Ovary (tissue), 7 donors: ENCODE measurements at regions not wholly inside any gene's neighbourhood (a gene's known extent, or its start where the extent isn't known, plus 50 kb on each side); places are given as distances from the start of the nearest gene placed in this dataset.

Experiments used
- DNase-seq, 5 donors: peaks; one replicate each; pipeline ENCODE4 v3.0.0-alpha.2; 2019 to 2020
- H3K27ac ChIP-seq, 2 donors: fragments of 200-600 bp; one replicate each; pipeline versions ENCODE4 v1.5.1 to v1.8.0; 2019 to 2022
- H3K27me3 ChIP-seq: fragments of 200-600 bp; one replicate; pipeline ENCODE4 v1.8.0; 2022
- H3K36me3 ChIP-seq: fragments of 200-600 bp; sonication (generic); one replicate; pipeline ENCODE4 v1.5.1; 2019
- H3K4me1 ChIP-seq: one replicate; pipeline ENCODE4 v1.8.1; 2013; ENCODE audit warnings: mild to moderate bottlenecking, moderate library complexity; ENCODE audit not compliant: insufficient read depth
- H3K4me3 ChIP-seq: fragments of 200-600 bp; sonication (generic); one replicate; pipeline ENCODE4 v1.5.1; 2017
- H3K9me3 ChIP-seq, 2 donors: fragments of 200-600 bp in 1 of 2; sonication (generic) in 1 of 2; one replicate each; pipeline versions ENCODE4 v1.5.1 to v1.8.1; 2013 to 2019; ENCODE audit warnings: mild to moderate bottlenecking in 1 of 2, moderate library complexity in 1 of 2
- EP300 ChIP-seq: sonication (generic); formaldehyde crosslinking; IDR thresholded peaks from one replicate; pipeline ENCODE4 v1.6.1; 2017; ENCODE audit warnings: antibody characterized with exemption
- POLR2A ChIP-seq: fragments of 450-650 bp; IDR thresholded peaks from one replicate; pipeline ENCODE4 v1.6.1; 2017; ENCODE audit warnings: antibody characterized with exemption, mild to moderate bottlenecking, moderate library complexity
- WGBS, 3 donors: extraction: QIAGEN DNeasy Blood & Tissue Kit in 1 of 3; methylation state at CpG; one replicate each; pipeline versions ENCODE4 v1.1.5 to v1.1.7; 2013 to 2017; 5-methylcytosine and 5-hydroxymethylcytosine counted together
- intact Hi-C, 4 donors: fragments of 100-400 bp; cut with DNase I; formaldehyde crosslinking; loops; one replicate each; pipeline versions ENCODE4 v1.11.0 to v1.15.1; 2022 to 2023
- TF ChIP-seq, protein P1 (sequence below), 3 donors: fragments of 450-650 bp in 2 of 3; fragments of 200-600 bp in 1 of 3; IDR thresholded peaks; one replicate each; pipeline versions ENCODE4 v1.5.1 to v1.8.0; 2016 to 2022; ENCODE audit warnings: antibody characterized with exemption in 3 of 3, mild to moderate bottlenecking in 1 of 3
- donor health status: DM: no; HTN: no; CAD: no; lungs with moderate emphysema.
- donor health status: DM: no; HTN: no; CAD: no.
- donor health status: Bipolar disorder and iron deficiency.
- donor health status: DM: no; HTN: no; CAD: no.
- donor health status: DM: yes; HTN: yes; CAD: no.

DNA sequence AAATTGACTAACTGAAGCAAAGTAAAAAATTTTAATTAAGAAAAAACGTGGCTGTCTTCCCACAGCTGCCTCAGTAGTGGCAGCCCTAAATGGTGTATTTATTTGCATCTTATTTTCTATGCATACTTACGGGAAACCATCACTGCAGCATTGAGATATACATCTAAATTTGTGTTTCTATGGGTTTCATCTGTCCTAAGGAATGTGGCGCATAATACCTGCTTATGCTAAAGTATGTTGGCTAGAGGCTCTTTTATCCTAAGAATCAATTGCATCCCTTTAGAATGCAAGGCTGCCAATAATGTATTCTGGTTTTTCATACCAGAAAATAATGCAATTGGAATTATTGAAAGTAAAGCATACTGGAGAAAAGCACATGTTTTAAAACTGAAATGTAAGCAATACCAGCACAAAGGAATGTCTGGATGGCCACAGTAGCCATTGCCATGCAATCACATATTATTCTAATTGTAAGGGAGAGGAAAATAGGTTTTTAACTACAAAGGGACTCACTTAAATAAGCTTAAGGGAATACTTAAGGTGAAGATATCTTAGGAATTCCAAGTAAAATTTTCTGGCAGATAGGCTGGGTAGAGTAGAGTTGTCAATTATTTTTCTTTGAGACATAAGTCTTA, 834.5 kb upstream of the NECTIN3 start:
- H3K27ac ChIP-seq, result no peak overlapping the region
- TF ChIP-seq POLR2A (no peak), EP300 (no peak)
- TF ChIP-seq, protein P1, sequence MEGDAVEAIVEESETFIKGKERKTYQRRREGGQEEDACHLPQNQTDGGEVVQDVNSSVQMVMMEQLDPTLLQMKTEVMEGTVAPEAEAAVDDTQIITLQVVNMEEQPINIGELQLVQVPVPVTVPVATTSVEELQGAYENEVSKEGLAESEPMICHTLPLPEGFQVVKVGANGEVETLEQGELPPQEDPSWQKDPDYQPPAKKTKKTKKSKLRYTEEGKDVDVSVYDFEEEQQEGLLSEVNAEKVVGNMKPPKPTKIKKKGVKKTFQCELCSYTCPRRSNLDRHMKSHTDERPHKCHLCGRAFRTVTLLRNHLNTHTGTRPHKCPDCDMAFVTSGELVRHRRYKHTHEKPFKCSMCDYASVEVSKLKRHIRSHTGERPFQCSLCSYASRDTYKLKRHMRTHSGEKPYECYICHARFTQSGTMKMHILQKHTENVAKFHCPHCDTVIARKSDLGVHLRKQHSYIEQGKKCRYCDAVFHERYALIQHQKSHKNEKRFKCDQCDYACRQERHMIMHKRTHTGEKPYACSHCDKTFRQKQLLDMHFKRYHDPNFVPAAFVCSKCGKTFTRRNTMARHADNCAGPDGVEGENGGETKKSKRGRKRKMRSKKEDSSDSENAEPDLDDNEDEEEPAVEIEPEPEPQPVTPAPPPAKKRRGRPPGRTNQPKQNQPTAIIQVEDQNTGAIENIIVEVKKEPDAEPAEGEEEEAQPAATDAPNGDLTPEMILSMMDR (IDR thresholded peaks at IDR 0.05), result no peak
- no peaks in the 10 kb centered on the region for H3K9me3 ChIP-seq
- intact Hi-C loops, result no loop called here
- WGBS, 3 donors, result 80 to 86% (median 82%) methylated on average over 3 of the region's 3 CpGs
- H3K27me3 ChIP-seq, result no peaks in the 10 kb centered on the region
- DNase-seq, result no peak
- no peaks in the 10 kb centered on the region for H3K36me3 ChIP-seq
- H3K4me1 ChIP-seq, result no peaks in the 10 kb centered on the region
- no peak overlapping the region for H3K4me3 ChIP-seq

DNA sequence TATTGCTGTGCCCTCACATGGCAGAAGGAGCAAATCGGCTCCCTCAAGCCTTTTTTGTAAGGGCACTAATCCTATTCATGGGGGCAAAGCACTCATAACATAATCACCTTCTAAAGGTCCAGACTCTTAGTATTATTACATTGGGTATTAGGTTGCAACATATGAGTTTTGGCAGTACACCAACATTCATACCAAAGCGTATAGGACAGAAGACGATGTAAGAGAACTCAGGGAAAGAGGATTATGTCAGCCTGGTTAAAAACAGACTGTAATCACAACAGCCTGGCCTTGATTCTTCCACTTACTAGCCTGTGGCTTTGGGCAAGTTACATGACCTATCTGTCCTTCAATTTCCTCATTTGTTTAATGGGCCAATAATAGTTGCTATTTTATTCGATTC, 828.5 kb upstream of the NECTIN3 start:
- TF ChIP-seq EP300, result no peak
- no peak for TF ChIP-seq POLR2A
- TF ChIP-seq, protein P1 (IDR thresholded peaks at IDR 0.05), result no peak
- H3K27ac ChIP-seq, result no peak overlapping the region
- H3K4me3 ChIP-seq, result no peak overlapping the region
- intact Hi-C loops, result no loop called here
- no peaks in the 10 kb centered on the region for H3K4me1 ChIP-seq
- no peak for DNase-seq
- H3K27me3 ChIP-seq, result no peaks in the 10 kb centered on the region
- H3K9me3 ChIP-seq, result no peaks in the 10 kb centered on the region
- no peaks in the 10 kb centered on the region for H3K36me3 ChIP-seq
- 88 to 92% (median 91%) methylated on average over 4 of the region's 4 CpGs for WGBS, 3 donors

DNA sequence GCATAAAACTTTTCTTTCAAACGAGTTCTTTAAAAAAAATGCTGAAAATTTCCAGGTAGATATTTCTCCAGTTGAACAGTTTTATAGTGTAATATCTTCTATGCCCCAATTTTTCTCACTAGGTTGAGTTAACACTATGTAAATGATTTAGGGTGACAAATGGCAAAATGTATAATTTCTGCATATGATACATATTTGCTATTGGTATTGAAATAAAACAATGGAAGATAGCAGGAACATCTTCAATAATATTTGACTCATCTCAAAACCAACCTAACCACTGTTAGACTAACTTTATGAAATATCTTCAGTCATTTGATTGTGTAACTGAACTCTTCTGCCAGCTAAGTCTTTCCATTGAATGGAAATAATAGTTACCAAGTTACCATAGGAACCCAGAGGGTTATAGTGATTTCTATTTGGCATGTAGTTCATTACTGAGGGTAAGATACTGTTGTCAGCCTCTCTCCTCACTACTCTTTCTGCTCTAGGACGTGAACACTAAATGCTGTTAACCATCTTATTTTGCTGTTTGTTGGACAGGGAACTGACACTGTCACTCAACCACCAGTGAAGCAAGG, 824.7 kb upstream of the NECTIN3 start:
- intact Hi-C loops, result no loop called here
- no peak for DNase-seq
- no peak overlapping the region for H3K27ac ChIP-seq
- H3K27me3 ChIP-seq, result no peaks in the 10 kb centered on the region
- TF ChIP-seq EP300, result no peak
- no peak for TF ChIP-seq POLR2A
- TF ChIP-seq, protein P1 (IDR thresholded peaks at IDR 0.05), result no peak
- H3K9me3 ChIP-seq, result no peaks in the 10 kb centered on the region
- H3K36me3 ChIP-seq, result no peaks in the 10 kb centered on the region
- 41 to 48% (median 47%) methylated on average over 2 of the region's 2 CpGs for WGBS, 3 donors
- H3K4me3 ChIP-seq, result no peak overlapping the region
- H3K4me1 ChIP-seq, result no peaks in the 10 kb centered on the region

DNA sequence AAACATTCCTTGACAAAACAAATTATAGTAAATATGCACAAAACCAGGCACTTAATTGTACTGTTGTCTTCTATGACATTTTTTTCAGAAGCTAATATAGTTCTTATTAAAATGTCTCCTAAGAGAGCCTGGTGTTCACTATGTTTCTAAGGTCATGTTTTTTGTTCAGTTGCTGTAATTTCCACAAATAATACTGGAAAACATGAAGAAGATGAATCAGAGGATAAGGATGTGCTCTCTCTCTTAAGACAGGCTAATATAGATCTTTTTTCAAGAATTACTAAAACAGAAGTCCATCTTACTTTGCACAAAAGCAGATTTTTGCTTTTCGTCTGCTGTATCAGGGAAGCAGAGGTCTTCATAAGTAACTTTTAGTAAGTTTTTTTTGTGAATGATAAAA, 823.0 kb upstream of the NECTIN3 start:
- Histone ChIP-seq H3K27ac (no peak overlapping the region), H3K27me3 (no peaks in the 10 kb centered on the region), H3K9me3 (no peaks in the 10 kb centered on the region), H3K4me3 (no peak overlapping the region), H3K4me1 (no peaks in the 10 kb centered on the region), H3K36me3 (no peaks in the 10 kb centered on the region)
- intact Hi-C loops, result no loop called here
- no peak for DNase-seq
- no peak for TF ChIP-seq EP300
- no peak for TF ChIP-seq POLR2A
- TF ChIP-seq, protein P1 (IDR thresholded peaks at IDR 0.05), result no peak
- WGBS, 3 donors, result 70 to 80% (median 77%) methylated on average over 1 of the region's 1 CpG
